GM10266 (cell line): ENCODE measurements at regions not wholly inside any gene's neighbourhood (a gene's known extent, or its start where the extent isn't known, plus 50 kb on each side); places are given as distances from the start of the nearest gene placed in this dataset.

Source experiments
- DNase-seq: peaks from one replicate; pipeline ENCODE4 v3.0.0; 2012; ENCODE audit errors: extremely low spot score
- TF ChIP-seq, protein P1 (sequence below): IDR thresholded peaks from 2 replicates; pipeline ENCODE4 v1.5.1; 2012; ENCODE audit warnings: mild to moderate bottlenecking, low read depth; ENCODE audit not compliant: control insufficient read depth, insufficient read depth; ENCODE audit errors: missing control alignments

DNA sequence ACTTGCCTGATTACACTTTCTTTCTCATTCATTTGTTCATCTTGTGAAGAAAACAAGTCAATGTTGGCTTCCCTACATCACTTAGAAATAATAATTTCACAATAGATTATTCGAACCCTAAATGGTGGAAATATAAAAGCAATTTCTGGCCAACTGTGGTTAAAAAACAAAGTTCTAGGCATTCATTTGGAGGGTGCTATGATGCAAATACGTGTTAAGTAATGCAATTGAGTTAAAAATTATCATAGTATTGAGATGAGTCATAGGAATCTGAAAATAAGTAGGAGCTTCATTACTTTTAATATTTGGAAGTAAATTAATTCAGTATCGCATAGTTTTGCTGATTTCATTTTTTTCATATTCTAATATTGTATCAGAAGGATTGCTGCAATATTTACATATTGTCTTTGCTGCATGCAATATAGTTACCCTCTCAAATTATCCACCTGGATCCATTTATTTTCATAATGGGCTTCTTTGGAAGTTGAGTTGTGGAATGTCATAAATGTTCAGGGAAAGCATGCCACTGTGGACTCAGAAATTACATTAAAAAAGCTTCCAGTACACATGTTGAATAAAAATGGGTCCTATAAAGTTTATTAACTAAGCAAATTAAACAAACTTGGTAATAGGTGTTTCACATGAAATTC, 647.7 kb upstream of the WWC1 start:
- TF ChIP-seq, protein P1, sequence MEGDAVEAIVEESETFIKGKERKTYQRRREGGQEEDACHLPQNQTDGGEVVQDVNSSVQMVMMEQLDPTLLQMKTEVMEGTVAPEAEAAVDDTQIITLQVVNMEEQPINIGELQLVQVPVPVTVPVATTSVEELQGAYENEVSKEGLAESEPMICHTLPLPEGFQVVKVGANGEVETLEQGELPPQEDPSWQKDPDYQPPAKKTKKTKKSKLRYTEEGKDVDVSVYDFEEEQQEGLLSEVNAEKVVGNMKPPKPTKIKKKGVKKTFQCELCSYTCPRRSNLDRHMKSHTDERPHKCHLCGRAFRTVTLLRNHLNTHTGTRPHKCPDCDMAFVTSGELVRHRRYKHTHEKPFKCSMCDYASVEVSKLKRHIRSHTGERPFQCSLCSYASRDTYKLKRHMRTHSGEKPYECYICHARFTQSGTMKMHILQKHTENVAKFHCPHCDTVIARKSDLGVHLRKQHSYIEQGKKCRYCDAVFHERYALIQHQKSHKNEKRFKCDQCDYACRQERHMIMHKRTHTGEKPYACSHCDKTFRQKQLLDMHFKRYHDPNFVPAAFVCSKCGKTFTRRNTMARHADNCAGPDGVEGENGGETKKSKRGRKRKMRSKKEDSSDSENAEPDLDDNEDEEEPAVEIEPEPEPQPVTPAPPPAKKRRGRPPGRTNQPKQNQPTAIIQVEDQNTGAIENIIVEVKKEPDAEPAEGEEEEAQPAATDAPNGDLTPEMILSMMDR: no peak
- no peak for DNase-seq

DNA sequence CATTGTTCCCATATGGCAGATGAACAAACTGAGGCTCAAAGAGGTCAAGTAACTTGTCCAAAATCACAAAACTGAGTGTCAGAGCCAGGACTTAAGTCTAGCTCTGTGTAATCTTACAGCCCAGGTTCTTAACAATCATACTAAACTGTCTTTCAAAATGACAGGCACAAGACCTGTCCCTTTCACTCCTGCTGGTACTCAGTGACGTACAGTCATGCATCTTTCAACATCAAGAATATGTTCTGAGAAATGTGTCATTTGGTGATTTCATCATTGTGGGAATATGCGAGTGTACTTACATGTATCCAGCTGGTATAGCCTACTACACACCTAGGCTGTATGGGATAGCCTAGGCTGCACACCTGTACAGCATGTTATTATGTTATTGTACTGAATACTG, 646.8 kb upstream of the WWC1 start:
- no peak for DNase-seq
- TF ChIP-seq, protein P1: no peak

DNA sequence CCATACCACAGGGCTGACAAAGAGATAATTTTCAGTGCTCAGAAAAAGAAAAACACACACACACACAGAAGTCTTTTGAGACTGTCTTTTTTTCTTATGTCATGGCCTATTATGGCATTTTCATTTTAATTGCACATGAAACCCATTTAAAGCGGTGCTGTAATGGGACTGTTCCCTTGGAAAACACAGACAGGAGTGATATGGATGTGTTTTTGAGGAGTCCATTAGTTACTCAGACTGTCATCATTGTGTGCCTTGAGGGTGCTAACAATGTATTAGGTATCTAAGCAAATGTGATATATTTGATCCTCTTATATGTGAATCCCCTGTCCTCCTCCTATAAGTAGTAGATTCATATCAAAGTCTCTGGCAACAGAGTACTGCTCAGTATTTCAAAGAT, 642.0 kb upstream of the WWC1 start:
- TF ChIP-seq, protein P1: no peak
- no peak for DNase-seq

DNA sequence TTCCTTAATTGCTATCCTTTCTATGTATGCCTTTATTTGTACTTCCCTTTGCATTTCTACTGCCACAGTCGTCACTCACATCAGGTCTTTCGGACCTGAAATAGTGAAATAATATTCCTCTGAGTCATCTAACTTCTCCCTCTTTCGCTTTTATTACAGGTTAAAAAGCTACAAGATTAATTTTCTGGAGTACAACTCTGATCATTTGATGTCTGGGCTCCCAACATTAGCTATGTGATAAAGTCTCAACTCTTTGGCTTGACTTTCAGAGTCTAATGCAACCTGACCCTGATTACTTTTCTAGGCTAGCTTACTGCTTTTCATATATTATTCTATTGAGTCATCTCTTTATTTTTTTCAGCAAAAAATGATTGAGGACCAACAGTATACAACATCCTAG, 638.8 kb upstream of the WWC1 start:
- no peak for DNase-seq
- TF ChIP-seq, protein P1: no peak

DNA sequence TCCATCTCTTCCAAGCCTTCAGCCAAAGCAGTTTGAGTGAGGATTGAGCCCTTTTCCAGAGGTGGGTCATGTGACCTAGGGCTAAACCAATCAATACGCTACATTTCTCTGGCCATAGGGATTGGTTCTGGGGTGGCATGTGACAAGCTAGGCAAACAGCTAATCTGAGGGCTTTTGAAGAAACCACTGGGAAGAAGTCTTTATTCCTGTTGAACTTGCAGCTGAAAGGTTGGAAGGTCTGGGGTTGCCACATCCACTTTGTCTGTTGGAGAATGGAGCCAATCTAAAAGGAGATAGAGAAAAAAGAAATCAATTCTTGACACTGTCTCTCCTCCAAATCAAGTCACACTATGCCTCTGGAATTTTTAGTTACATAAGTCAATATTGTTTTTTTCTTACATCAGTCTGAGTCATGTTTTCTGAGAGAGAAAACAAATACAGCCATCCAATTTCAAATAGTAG, 637.8 kb upstream of the WWC1 start:
- DNase-seq: no peak
- TF ChIP-seq, protein P1: no peak

DNA sequence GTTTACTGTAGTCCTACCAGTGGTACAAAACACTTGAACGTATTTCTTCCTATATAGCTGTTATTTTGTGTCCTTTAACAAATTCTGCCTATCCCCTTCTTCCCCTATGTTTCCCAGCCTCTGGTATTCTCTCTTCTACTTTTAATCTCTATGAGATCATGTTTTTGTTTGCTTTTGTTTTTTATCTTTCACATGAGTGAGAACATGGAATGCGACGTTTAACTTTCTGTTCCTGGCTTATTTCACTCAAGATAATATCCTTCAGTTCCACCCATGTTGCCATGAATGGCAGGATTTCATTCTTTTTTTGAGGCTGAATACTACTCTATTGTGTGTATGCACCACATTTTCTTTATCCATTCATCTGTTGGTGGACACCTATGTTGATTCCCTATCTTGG, 634.4 kb upstream of the WWC1 start:
- TF ChIP-seq, protein P1: no peak
- DNase-seq: no peak

DNA sequence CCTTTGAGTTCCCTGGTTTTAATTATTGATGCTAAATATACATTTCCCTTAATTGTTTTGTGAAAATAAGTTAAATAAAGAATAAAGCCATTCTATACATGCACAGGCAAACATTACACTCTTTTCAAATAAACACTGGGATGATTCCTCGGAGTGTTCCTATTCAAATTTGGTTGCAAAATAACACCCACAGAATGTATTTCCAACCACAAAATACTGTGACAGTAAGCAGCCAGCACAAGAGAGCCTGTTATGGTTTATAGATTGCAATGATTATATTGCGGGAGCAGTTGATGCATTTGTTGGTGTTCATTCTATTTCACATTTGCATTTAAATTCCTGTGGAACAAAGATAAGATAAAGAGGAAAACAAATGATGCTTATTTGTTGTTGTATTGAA, 632.6 kb upstream of the WWC1 start:
- TF ChIP-seq, protein P1: no peak
- DNase-seq: no peak
